Caco-2 (cell line): ENCODE measurements at regions not wholly inside any gene's neighbourhood (a gene's known extent, or its start where the extent isn't known, plus 50 kb on each side); places are given as distances from the start of the nearest gene placed in this dataset.

ENCODE experiments used
- BruUV-seq: library from RNA; stranded (reverse); fragments of 400-500 nt; replicated peaks from 2 replicates; lab custom pipeline; 2021; lab: Mats Ljungman, UMichigan
- CTCF ChIA-PET: fragments of 300-600 bp; sonication (Branson Sonifier 250); formaldehyde crosslinking; loops from one replicate; lab custom pipeline; 2022; ENCODE audit warnings: antibody characterized with exemption; lab: Charles Lee
- POLR2A ChIA-PET: fragments of 300-600 bp; sonication (Branson Sonifier 250); formaldehyde crosslinking; loops from one replicate; lab custom pipeline; 2022; ENCODE audit warnings: antibody characterized with exemption; lab: Charles Lee
- DNase-seq, 2 experiments: peaks; one replicate each; pipeline versions ENCODE4 v3.0.0 to v3.0.0-alpha.2; 2020 to 2022
- H3K27me3 ChIP-seq: replicated peaks from 2 replicates; pipeline ENCODE4 v1.6.0; 2011; ENCODE audit warnings: low read length; ENCODE audit not compliant: control insufficient read depth, insufficient read depth
- H3K36me3 ChIP-seq: 2 replicates; pipeline ENCODE4 v1.5.1; 2011; ENCODE audit warnings: low read length; ENCODE audit not compliant: control insufficient read depth, insufficient read depth
- H3K4me1 ChIP-seq: fragments of 250-450 bp; sonication (Bioruptor Pico); 2 replicates; pipeline ENCODE4 v1.5.1; 2020; ENCODE audit warnings: mild to moderate bottlenecking
- H3K4me3 ChIP-seq: 2 replicates; pipeline ENCODE4 v1.5.1; 2011; ENCODE audit warnings: low read depth, mild to moderate bottlenecking, control low read depth, low read length
- H3K9me3 ChIP-seq: fragments of 250-450 bp; sonication (Bioruptor Pico); 2 replicates; pipeline ENCODE4 v1.5.1; 2020; ENCODE audit warnings: mild to moderate bottlenecking, moderate library complexity
- H3K27ac Mint-ChIP-seq: one replicate; pipeline ENCODE4 v1.8.0; 2022; ENCODE audit warnings: mixed read lengths; ENCODE audit not compliant: unreplicated experiment
- H3K27me3 Mint-ChIP-seq: one replicate; pipeline ENCODE4 v1.8.0; 2022; ENCODE audit warnings: mixed read lengths; ENCODE audit not compliant: insufficient read depth, unreplicated experiment
- H3K36me3 Mint-ChIP-seq: one replicate; pipeline ENCODE4 v1.8.0; 2022; ENCODE audit warnings: mild to moderate bottlenecking, mixed read lengths; ENCODE audit not compliant: insufficient read depth, unreplicated experiment
- H3K4me1 Mint-ChIP-seq: one replicate; pipeline ENCODE4 v1.8.0; 2022; ENCODE audit warnings: low read depth, mixed read lengths; ENCODE audit not compliant: unreplicated experiment
- H3K4me3 Mint-ChIP-seq: one replicate; pipeline ENCODE4 v1.8.0; 2022; ENCODE audit warnings: mild to moderate bottlenecking, moderate library complexity, mixed read lengths; ENCODE audit not compliant: unreplicated experiment
- H3K9me3 Mint-ChIP-seq: one replicate; pipeline ENCODE4 v1.8.0; 2022; ENCODE audit warnings: mixed read lengths; ENCODE audit not compliant: unreplicated experiment
- CTCF ChIP-seq, 2 experiments: fragments of 200-600 bp in 1 of 2; IDR thresholded peaks; 1 replicate in 1 of 2; 2 replicates in 1 of 2; pipeline versions ENCODE4 v1.5.1 to v1.8.0; 2011 to 2022; ENCODE audit warnings: antibody characterized with exemption in 1 of 2, control low read depth in 1 of 2, inconsistent platforms in 1 of 2, low read depth in 1 of 2, low read length in 1 of 2, mild to moderate bottlenecking in 1 of 2, moderate library complexity in 1 of 2; ENCODE audit not compliant: insufficient read depth in 1 of 2, severe bottlenecking in 1 of 2, unreplicated experiment in 1 of 2
- intact Hi-C: fragments of 100-400 bp; cut with micrococcal nuclease; formaldehyde crosslinking; loops from one replicate; pipeline ENCODE4 v1.10.0; 2022; ENCODE audit not compliant: unreplicated experiment

DNA sequence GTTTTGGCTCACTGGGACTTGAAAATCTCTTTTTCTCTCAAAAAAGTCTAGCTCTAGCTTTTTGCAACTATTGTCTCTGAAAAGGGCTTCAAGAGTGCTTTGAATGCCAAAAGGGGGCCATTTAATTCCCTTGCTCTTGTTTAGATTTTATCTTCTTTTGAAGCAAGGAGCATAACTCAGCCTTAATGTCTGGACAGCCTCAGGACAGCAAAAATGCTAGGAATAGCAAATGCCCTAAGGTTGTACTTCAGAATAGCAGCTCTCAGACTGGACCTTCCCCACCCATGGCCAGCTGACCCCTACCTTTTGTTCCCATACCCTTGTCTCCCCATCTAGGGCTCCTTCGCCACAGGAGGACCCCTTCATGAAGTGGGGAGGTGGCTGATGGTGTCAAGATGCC lies 121.4 kb downstream of the KCNK1 start:
- ChIA-PET POLR2A (no interaction called here), CTCF (no interaction called here)
- Histone ChIP-seq H3K4me1 (no peaks in the 10 kb centered on the region), H3K9me3 (no peaks in the 10 kb centered on the region), H3K27me3 (no peaks in the 10 kb centered on the region), H3K36me3 (no peaks in the 10 kb centered on the region), H3K4me3 (no peak overlapping the region)
- BruUV-seq: no TSS peak
- Mint-ChIP-seq H3K36me3 (no peaks in the 10 kb centered on the region), H3K27me3 (peaks cover 6% of the 10 kb centered on the region), H3K27ac (no peak overlapping the region), H3K4me3 (no peak overlapping the region), H3K4me1 (no peaks in the 10 kb centered on the region), H3K9me3 (no peaks in the 10 kb centered on the region)
- DNase-seq: no peak
- no peak for TF ChIP-seq CTCF (IDR thresholded peaks at IDR 0.05; ENCODE audit: insufficient read depth in 1 of 2, low read depth in 1 of 2, low read length in 1 of 2, severe bottlenecking in 1 of 2, unreplicated experiment in 1 of 2)
- intact Hi-C loops: no loop called here

DNA sequence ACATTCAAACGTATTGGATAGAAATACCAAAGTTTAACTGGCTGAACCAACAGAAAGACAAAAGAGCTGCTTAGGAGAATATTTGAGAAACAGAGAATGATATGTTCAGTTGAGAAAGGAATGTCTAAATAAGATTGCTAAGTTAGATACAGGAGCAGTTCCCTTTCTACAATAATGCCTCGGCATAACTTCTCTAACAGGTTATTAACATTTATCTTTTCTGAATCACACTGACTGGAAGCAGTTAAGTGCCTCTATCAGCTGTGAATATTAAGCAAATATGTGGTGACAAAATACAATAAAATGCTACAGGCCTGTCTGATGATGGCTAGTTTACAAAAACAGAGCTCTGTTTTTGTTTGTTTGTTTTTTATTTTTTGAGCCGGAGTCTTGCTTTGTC lies 121.9 kb downstream of the KCNK1 start:
- no peaks in the 10 kb centered on the region for H3K36me3 Mint-ChIP-seq
- H3K27ac Mint-ChIP-seq: no peak overlapping the region
- DNase-seq: no peak
- intact Hi-C loops: no loop called here
- Histone ChIP-seq H3K9me3 (no peaks in the 10 kb centered on the region), H3K4me1 (no peaks in the 10 kb centered on the region), H3K36me3 (no peaks in the 10 kb centered on the region), H3K27me3 (no peaks in the 10 kb centered on the region), H3K4me3 (no peak overlapping the region)
- no peak for TF ChIP-seq CTCF (IDR thresholded peaks at IDR 0.05; ENCODE audit: insufficient read depth in 1 of 2, low read depth in 1 of 2, low read length in 1 of 2, severe bottlenecking in 1 of 2, unreplicated experiment in 1 of 2)
- ChIA-PET POLR2A (no interaction called here), CTCF (no interaction called here)
- no peaks in the 10 kb centered on the region for H3K4me1 Mint-ChIP-seq
- BruUV-seq: no TSS peak
- no peaks in the 10 kb centered on the region for H3K9me3 Mint-ChIP-seq
- H3K4me3 Mint-ChIP-seq: no peak overlapping the region
- H3K27me3 Mint-ChIP-seq: peaks cover 6% of the 10 kb centered on the region

- POLR2A ChIA-PET: no interaction called here
- no peak for TF ChIP-seq CTCF (IDR thresholded peaks at IDR 0.05; ENCODE audit: insufficient read depth in 1 of 2, low read depth in 1 of 2, low read length in 1 of 2, severe bottlenecking in 1 of 2, unreplicated experiment in 1 of 2)
- Mint-ChIP-seq H3K4me1 (no peaks in the 10 kb centered on the region), H3K27ac (no peak overlapping the region), H3K4me3 (no peak overlapping the region), H3K27me3 (peaks cover 6% of the 10 kb centered on the region), H3K36me3 (no peaks in the 10 kb centered on the region), H3K9me3 (no peaks in the 10 kb centered on the region)
- no peaks in the 10 kb centered on the region for H3K27me3 ChIP-seq
- no peaks in the 10 kb centered on the region for H3K4me1 ChIP-seq
- DNase-seq: no peak
- CTCF ChIA-PET: no interaction called here
- no TSS peak for BruUV-seq
- no peaks in the 10 kb centered on the region for H3K9me3 ChIP-seq
- H3K4me3 ChIP-seq: no peak overlapping the region
- H3K36me3 ChIP-seq: no peaks in the 10 kb centered on the region
- intact Hi-C loops: no loop called here
Measured at GRCh38 chr1:233737341-233737740, 123.4 kb downstream of the KCNK1 start.
